ENCODE measurements at regions not wholly inside any gene's neighbourhood (a gene's known extent, or its start where the extent isn't known, plus 50 kb on each side); places are given as distances from the start of the nearest gene placed in this dataset.

- ATAC-seq, result no peak
- Histone ChIP-seq H3K4me3 (no peak overlapping the region), H3K9me3 (peaks cover 0 to 5% (median 0%) of the 10 kb centered on the region in 12 donors), H3K27me3 (no peaks in the 10 kb centered on the region), H3K4me1 (no peaks in the 10 kb centered on the region), H3K27ac (no peak overlapping the region), H3K36me3 (no peaks in the 10 kb centered on the region)
- WGBS, 4 donors, result 66 to 73% (median 70%) methylated on average over 2 of the region's 2 CpGs
- intact Hi-C loops (cut with DNase I), result no loop called here
- DNase-seq, result no peak
- TF ChIP-seq POLR2A (IDR thresholded peaks at IDR 0.05) (no peak), CTCF (IDR thresholded peaks at IDR 0.05) (no peak)
These were observed 515.4 kb upstream of the ZNF717 start for GRCh38 chr3:76300746-76301145.

- 85 to 90% (median 89%) methylated on average over 3 of the region's 3 CpGs for whole genome bisulfite sequencing, 4 donors
- ATAC-seq, result no peak
- Histone ChIP-seq H3K4me1 (no peaks in the 10 kb centered on the region), H3K9me3 (peaks cover 0 to 4% (median 0%) of the 10 kb centered on the region in 12 donors), H3K4me3 (no peak overlapping the region), H3K27me3 (no peaks in the 10 kb centered on the region), H3K27ac (no peak overlapping the region), H3K36me3 (no peaks in the 10 kb centered on the region)
- DNase-seq, result no peak
- intact Hi-C loops (cut with DNase I), result no loop called here
- TF ChIP-seq POLR2A (IDR thresholded peaks at IDR 0.05) (no peak), CTCF (IDR thresholded peaks at IDR 0.05) (no peak)
These were observed 522.2 kb upstream of the ZNF717 start for GRCh38 chr3:76307556-76307955.

GRCh38 chr3:76308541-76308940, 523.2 kb upstream of the ZNF717 start:
- DNase-seq, result no peak
- Histone ChIP-seq H3K27ac (no peak overlapping the region), H3K36me3 (no peaks in the 10 kb centered on the region), H3K4me1 (no peaks in the 10 kb centered on the region), H3K27me3 (no peaks in the 10 kb centered on the region), H3K9me3 (peaks cover 0 to 4% (median 0%) of the 10 kb centered on the region in 12 donors), H3K4me3 (no peak overlapping the region)
- TF ChIP-seq CTCF (IDR thresholded peaks at IDR 0.05) (no peak), POLR2A (IDR thresholded peaks at IDR 0.05) (no peak)
- intact Hi-C loops (cut with DNase I), result no loop called here
- no peak for ATAC-seq

- DNase-seq (no peak), ATAC-seq (no peak)
- no peaks in the 10 kb centered on the region for H3K27me3 ChIP-seq
- TF ChIP-seq CTCF (IDR thresholded peaks at IDR 0.05), result no peak
- no peak for TF ChIP-seq POLR2A (IDR thresholded peaks at IDR 0.05)
- H3K36me3 ChIP-seq, result no peaks in the 10 kb centered on the region
- intact Hi-C loops (cut with DNase I), result no loop called here
- peaks cover 0 to 4% (median 0%) of the 10 kb centered on the region in 12 donors for H3K9me3 ChIP-seq
- 76 to 83% (median 80%) methylated on average over 8 of the region's 8 CpGs for WGBS, 4 donors
- no peak overlapping the region for H3K4me3 ChIP-seq
- no peaks in the 10 kb centered on the region for H3K4me1 ChIP-seq
- H3K27ac ChIP-seq, result no peak overlapping the region
These were observed 524.7 kb upstream of the ZNF717 start for GRCh38 chr3:76310089-76310488.
